ENCODE measurements at regions not wholly inside any gene's neighbourhood (a gene's known extent, or its start where the extent isn't known, plus 50 kb on each side); places are given as distances from the start of the nearest gene placed in this dataset.

GRCh38 chr2:23323198-23323916, 61.6 kb upstream of the KLHL29 start:
- no peak for TF ChIP-seq CTCF (IDR thresholded peaks at IDR 0.05)

- TF ChIP-seq CTCF (IDR thresholded peaks at IDR 0.05): no peak
Measured at GRCh38 chr2:23323917-23324680, 60.9 kb upstream of the KLHL29 start.

- no peak for TF ChIP-seq CTCF (IDR thresholded peaks at IDR 0.05)
Measured at GRCh38 chr2:23326330-23326729, 58.6 kb upstream of the KLHL29 start.

- TF ChIP-seq CTCF (IDR thresholded peaks at IDR 0.05): no peak
Measured at GRCh38 chr2:23327416-23327815, 57.6 kb upstream of the KLHL29 start.

GRCh38 chr2:23327887-23328286, 57.1 kb upstream of the KLHL29 start:
- TF ChIP-seq CTCF (IDR thresholded peaks at IDR 0.05): no peak

- peak; percentile 41 for TF ChIP-seq CTCF (IDR thresholded peaks at IDR 0.05)
Measured at GRCh38 chr2:23330214-23330613, 54.8 kb upstream of the KLHL29 start.

Data from LNCAP (cell line).